NCI-H345 treated with DMSO at 0.1 percent for 48 hours (cell line): ENCODE measurements at regions not wholly inside any gene's neighbourhood (a gene's known extent, or its start where the extent isn't known, plus 50 kb on each side); places are given as distances from the start of the nearest gene placed in this dataset.

Experiments
- DNase-seq: peaks from one replicate; lab custom pipeline; 2025; ENCODE audit not compliant: unreplicated experiment; lab: John Stamatoyannopoulos, UW

DNA sequence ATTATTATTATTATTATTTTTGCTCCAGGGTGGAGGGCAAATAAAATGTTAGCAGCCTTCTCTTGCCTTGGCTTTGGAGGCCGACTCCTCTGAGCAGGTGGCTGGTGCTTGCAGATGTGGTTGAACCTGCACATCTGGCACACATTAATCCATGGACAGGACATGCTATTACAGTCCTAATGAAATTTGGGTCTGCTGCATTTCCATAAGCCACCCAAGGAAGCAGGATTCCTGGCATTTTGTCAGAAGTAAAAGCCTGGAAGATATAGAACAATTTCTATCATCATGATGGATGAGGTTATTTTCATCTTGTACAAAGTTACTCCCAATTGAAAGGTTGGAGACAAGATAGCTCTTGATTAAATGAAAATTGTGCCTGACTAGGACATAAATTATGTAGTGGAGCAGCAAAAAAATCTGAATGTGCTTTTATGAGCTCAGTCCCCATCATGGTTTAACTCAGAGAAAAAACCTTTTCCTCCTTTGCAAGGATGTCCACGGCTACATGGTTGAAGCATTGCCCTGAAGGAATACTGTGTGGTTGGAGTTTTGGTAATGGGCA, 130.9 kb upstream of the RGMA start:
- DNase-seq, result no peak

DNA sequence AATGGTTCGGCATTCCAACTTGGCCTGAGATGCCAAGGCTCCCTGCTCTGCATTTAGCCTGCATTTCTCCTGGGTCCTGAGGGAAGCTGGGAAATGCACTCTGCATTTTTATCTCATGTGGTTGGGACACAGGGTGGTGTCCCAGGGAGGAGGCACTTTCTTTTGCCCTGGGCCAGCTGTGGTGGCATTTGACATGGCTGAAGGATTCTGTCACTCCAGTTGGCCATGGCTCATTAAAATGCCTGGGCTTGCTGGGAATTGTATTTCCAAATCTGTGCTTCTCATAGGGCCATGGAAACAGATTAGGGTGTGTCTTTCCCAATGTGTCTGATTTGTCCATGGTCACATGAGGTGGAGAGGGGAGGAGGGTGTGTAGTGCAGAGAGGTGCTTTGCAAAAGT, 128.3 kb upstream of the RGMA start:
- no peak for DNase-seq

DNA sequence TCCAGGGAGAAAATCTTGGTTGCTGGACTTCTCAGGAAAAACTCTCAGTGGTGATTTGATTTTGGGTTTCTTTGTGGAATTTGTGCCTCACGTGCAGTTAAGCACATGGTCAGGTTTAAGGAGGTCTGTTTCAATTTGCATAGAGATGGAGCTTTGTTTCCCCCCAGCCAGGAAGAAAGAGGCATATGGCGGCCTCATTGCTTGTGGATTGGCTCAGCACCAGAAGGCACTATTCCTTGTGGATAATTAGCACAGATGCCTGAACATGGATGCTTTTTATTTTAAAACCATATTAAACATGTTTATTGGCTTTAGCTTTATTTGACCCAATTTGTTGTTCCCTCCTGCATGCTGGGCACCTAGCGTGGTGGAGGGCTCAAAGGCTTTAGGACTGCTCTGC, 125.1 kb upstream of the RGMA start:
- no peak for DNase-seq

DNA sequence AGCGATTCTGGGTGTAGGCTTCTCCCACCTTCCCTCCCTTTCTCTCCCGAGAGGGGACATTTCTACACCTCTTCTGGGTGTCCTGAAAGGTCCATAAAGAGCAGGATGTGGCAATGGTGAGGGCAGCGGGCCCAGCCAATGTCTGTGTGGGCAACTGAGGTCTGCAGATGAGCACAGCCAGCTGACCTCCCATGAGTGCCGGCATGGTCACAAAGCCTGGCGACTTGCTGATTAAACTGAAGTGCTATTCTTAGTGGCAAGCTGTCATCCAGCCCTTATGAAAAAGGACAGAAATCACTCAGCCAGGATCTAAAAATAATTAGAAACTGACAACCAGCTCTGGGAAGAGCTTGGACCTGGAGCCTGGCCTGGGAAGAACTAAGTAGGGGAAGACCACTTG, 124.3 kb upstream of the RGMA start:
- DNase-seq, result no peak

DNA sequence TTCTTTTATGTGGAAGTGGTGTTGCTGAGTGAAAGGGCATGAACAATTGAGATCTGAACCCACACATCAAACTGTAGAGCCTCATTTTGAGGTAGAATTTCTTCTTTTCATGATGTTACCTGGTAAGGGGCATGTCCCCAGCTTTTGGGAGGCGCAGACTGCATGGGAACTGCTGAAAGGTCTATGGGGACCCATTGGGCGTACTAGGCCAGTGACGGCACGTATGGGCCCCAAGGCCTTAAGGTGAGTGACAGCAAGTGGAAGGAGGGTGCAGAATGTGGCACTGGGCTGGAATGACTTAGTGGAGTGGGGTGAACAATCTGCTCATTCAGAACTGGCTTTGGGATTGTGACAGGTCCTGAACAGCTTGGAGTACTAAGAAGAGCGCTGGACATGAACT, 123.6 kb upstream of the RGMA start:
- no peak for DNase-seq

DNA sequence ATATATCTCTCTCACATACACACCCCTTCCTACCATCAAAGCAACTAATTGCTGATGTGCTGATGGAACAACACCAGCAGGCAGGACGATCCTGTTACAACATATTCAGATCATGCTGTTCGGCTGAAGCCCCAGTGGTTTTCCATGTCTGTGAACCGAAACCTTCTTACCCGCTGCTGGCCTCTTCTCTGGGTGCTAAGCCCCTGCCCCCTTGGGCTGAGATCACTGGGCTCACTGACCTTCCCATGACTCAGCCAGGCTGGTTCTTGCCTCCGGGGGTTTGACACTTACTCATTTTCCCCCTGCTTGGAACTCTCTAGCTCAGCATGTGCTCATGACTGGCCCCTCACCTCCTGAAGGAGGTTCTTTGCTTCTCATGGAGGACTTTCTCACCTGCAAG, 122.0 kb upstream of the RGMA start:
- DNase-seq, result no peak

DNA sequence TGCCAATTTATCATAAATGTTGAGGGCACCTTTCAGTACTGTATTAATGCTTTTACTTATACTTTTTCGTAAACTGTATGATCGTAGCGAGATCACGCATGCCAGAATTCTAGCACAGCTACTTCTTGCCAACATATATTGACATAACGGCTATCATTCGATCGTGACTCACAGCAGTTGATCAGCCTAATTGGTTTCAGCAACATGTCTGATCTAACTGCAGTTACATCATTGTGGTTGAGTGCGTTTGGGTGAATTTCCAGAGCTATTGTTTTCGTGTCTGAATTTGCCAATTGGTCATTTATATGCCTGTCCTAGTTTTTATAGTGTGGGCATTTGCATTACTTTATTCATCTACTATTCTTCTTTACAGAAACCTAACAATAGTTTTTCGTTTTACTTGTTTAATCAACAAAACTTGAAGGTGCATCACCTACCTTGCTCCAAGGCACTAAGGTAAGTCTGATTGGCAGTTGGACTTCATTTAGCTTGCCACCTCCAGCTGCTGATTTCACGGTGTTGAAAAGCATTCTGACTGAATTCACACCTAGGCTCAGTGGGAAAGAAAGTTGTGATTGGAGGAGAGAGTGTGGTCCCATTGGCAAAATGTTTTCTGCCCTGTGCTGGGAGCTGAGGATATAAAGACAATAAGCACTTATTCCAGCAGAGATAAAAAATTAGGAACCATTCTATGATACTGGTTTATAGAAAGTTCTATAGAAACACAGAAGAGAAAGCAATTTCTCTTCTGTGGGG, 120.9 kb upstream of the RGMA start:
- no peak for DNase-seq

DNA sequence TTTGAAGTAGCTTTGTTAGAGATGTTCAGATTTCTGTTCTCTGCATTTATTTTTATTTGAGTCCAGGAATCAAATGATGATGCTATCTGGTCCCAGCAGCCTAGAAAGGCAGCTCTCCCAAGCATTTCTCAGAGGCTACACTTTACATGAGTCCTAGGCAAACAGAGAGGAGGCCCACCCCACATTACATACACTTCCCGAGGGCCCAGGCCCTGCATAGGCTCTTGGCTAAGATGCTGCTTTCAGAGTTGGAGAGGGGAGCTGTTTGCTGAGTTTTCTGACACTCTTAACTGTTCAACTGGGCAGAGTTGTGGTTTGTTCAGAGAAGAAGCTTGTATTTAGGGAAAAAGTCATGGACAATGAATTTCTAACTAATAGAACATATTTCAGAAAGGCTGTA, 117.9 kb upstream of the RGMA start:
- DNase-seq, result no peak

DNA sequence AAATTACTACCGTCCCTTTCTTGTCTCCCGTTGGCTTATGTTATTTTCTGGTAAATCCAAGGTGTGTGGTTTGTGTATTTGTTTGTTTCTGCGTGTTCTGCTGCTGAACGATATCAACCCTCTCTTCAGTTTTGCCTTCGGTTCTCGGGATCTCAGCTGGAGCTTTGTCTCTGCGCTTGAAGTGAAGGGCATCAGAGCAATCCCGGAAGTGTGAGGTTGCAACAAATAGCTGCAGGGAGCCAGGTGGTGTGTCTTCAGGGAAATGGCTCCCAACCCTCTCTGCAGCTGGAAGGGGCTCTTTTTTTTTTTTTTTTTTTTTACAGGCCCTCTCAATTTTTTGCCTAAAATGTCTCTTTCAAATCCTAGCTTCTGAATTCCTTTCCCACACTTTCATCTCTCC, 116.4 kb upstream of the RGMA start:
- no peak for DNase-seq

DNA sequence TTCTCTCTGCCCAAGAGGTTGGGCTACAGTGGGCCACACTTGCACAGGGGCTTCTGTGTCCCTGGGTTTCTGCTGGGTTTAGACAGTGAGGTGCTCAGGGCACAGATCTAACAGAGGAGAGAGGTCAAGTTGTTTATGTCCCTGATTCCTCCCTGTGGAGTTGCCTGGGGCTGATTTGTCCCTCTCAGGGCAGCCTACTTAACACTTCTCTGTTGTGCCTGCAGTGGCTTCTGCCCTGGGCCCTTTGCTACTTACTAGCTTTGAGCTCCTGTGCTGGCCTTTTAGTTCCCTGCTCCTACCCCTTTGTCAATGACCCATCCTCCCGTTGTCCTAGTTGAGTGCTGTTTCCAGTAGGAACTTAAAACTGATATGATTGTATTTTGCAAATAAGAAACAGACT, 114.0 kb upstream of the RGMA start:
- no peak for DNase-seq

DNA sequence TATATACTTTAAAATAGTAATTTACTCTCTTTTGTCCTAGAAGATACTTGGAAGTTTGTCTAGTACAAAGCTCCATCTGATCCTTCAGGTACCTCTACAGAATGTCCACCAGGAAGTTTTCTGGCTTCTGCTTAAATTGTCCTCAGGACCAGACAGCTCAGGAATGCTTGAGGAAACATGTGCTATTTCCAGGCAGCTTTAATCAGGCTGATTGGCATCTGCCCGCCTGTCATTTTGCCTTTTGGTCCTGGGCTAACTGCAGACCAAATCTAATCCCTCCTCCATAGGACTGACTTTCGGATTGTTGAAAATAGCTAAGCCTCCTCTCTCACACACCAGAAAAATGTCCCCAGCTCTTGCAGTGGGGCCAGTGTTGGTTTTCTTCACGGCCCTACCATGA, 113.4 kb upstream of the RGMA start:
- no peak for DNase-seq

DNA sequence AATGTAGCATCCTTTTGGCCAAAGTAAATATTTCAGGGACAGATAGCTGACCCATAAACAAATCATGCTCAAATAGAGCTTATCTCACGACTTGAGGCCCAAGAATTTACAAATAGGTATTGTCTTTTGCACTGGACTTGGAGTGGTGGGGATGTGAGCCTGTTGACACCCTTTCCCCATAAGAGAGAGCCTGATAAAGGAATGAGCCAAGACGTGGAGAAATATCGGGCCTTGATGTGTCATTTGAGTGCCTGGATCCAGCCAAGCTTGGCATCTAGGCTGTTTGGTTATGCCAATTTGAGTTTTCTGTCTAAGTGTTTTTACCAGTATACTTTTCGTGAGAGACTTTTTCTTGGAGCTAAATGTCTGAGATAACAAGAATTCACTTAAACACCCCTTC, 112.9 kb upstream of the RGMA start:
- DNase-seq, result no peak

DNA sequence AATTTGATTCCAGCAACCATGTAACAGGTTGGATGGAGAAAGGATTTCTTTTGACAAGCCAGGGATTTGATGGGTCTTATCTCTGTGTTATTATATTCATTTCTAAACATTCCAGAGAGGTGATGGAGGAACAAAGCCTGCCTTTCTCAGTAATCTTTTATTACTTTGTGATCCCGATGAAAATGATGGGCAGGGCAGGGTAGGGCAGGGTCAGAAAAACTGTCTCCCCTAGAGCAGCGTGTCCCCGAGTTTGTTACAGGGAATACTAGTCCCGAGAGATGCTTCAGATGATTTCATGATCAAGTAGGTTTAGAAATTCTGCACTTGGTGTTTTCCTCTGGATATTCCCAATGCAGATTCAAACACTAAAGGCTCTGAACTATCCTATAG, 111.8 kb upstream of the RGMA start:
- no peak for DNase-seq

DNA sequence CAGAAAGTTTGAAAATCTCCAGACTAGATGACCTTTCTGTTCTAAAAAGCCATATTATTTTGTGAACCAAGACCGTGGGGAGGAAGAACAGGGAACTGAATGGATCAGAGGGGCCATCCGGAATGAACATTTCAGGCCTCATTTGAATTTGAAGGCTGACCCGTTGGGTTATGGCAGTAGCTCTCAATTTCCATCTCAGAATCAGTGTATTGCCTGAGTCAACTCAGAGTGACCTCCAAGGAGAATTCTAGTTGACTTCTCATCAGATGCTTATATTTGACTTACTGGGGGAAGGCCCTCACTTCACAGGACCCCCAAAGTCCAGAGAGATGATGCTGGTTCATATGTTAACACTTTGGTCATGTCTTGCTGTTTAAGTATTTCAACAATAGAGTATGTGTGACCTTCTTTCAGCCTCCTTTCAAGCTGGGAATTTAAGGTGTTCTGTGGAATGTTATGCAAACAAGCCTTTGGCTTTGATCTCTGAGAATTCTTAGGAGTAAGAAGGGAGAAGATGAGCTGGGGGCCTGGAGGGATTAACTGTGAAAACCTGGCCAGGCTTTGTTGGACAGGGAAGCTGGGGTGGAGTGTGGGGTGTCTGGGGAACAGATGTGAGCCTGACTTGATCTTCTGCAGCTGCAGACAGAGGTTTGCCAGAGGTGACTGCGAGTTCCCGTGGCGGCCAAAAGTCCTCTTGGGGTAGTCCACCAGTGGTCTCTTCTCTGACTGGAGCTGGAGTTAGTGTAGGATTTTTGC, 111.2 kb upstream of the RGMA start:
- no peak for DNase-seq

DNA sequence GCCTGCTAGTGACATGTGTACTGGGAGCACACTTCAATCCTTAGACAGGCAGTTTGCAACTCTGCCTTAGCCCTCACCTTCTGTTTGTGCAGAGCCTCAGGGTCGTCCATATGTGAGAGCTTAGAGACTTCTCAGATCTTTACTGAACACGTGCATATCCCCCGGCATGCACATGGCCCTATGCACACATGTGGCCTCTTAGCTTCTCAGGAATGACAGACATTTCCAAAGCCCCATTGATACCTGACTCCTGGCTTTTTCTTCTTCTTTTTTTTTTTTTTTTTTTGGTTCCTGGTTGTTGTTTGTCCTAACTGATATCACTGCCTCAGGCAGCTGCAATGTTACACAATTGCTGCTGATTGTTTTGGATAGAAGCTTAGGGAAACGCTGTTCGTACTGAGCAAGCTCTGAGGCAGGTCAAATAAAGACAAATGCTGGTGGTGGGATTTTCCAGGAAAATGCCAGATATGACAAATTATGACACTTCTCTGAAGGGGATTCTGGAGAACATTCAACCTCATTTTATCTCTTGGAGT, 107.2 kb upstream of the RGMA start:
- no peak for DNase-seq

DNA sequence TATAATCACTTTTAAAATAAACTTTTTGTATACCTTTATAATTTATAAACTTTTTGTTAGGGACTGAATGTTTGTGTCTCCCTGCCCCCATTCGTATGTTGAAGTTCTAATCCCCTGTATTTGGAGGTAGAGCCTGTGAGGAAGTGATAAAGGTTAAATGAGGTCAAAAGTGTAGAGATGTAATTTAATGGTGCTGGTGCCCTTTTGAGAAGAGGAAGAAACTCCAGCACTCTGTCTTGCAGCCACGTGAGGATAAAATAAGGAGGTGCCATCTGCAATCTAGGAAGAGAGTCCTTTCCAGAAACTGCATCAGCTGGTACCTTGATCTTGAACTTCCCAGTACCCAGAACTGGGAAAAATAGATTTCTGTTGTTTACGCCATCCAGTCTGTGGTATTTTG, 106.1 kb upstream of the RGMA start:
- DNase-seq, result no peak

DNA sequence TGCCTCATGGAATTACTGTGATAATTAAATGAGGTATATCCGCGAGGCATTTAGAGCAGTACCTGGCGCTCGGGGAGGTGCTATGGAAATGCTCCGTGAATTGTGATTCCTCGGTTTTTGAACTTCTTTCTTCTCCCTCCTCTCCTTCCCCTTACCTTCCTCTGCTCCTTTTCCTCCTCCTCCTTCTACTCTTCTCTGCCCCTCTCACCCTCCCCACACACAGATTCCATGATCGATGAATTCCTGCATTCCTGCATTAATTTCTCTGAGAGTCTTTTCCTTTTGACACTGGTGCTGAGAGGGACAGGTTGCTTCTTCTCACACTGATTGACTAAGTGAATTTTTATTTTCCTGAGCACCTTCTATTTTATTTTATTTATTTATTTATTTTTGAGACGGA, 101.2 kb upstream of the RGMA start:
- no peak for DNase-seq

DNA sequence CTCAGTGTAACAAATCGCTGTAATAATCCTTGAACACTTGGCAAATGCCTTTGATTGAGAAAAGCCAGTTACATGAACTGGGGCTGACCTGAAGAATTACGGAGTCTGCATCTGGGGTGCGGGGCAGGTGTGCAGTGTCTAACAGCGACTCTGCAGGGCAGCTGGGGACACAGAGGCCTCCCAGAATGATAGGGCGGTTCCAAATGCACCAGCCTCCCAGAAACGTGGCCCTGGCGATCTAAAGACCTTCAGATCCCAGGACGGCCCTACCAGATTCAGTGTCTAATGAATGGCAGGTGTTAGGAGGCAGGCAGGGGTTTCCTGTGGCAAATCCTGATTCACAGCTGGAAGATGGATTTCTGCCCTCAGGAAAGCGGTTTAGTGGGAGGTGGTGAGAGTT, 100.5 kb upstream of the RGMA start:
- DNase-seq, result no peak

DNA sequence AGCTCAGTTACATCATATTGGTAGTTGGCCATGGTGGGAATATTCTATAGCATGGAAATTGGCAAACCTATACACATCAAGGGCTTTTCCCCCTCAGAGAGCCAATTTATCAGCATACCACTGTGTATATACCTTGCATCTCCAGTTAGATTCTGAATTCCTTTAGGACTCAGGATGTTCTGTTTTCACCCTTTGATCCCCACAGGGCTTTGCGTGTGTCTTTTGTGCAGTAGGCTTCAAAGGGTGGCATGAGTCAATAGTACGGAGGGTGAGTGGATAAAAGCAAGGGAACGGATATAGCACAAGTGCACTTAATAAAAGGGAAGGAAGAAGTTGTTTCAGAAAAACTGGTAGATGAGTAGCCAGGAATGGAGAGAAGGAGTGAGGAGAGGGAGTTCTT, 99.2 kb upstream of the RGMA start:
- DNase-seq, result no peak

DNA sequence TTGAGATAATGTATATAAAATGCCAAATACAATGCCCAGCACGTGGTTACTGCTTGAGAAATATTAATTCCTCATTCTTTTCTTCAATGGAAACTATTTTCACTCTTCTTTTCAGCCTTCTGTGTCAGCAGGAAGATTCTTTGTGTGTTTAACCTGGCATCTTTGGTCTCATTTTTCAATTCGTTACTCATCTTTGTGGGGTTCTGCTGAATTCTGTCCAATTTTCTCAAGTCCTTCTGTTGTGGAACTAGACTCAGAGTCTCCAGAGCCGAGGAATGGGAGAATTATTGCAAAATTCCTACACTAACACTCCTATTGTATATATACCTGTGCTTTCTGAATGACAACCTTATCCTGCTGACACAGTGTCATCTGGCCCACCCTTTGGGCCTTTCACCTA, 96.8 kb upstream of the RGMA start:
- DNase-seq, result no peak

DNA sequence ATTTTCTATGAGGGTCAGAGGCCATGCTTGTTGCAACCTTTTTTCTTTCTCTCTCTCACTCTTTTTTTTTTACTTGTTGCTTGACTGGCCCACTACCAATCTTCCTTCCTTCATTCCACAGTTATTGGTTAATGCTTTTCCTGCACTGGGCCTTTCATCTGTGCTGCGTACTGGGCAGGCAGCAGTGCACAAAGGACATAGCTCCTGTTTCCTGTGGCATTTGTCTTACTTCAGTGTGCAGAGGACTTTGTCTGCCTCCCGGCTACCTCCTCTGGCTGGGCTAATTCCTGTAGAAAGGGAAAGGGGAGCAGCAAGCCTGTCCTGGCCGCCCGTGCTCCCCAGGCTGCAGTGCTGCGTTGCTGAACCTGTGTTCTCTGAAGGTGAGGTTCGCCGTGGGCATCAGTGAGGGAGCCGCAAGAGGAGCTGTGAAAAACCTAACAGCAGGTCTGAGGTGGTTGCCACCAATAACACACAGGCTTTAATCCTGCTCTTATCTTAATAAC, 93.7 kb upstream of the RGMA start:
- no peak for DNase-seq

DNA sequence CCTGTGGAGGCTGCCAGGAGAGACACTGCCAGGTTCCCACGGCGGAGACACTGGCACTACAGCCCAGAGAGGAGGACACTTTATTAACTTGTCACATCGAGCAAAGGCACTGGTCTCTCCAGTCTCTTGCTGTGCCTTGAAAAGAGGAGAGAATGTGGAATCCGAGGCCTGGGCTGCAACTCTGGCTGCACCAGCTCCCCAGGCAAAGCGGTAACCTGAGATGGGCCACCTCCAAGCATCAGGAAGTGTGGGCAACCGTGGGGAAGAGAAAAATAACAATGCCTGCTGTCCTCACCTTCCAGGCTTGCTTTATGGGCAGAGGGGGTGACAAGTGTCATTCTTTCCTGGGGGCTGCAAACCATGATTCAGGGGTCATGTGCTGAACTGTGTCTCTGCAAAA, 91.6 kb upstream of the RGMA start:
- no peak for DNase-seq
